ENCODE measurements at regions not wholly inside any gene's neighbourhood (a gene's known extent, or its start where the extent isn't known, plus 50 kb on each side); places are given as distances from the start of the nearest gene placed in this dataset.

DNA sequence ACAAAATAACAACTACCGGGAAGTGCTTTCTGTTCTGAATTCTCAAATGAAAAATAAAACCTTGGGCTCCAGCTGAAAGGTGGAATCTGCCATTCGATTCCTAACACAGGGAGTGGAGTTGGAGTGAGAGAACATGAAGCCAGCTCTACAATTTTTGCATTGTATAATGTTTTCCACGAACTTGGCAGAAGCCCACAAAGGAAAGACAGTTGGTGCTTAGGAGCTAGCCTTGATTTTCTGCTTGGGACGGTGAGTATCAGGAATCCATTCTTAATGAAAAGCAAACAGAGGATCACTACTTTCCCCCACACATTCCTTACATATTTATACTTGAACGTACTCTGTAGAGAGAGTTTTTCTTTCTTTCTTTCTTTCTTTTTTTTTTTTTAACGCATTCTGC, 74.2 kb upstream of the FBXL7 start:
- no peak overlapping the region for H2BK120ac ChIP-seq (ENCODE audit: insufficient read depth, low read length, poor library complexity)
- no peak overlapping the region for H3K18ac ChIP-seq (ENCODE audit: low read length)
- H4K91ac ChIP-seq (ENCODE audit: low read depth, low read length) = no peak overlapping the region
- no peak overlapping the region for H2BK5ac ChIP-seq (ENCODE audit: low read depth, low read length, poor library complexity)
- no peak overlapping the region for H4K8ac ChIP-seq (ENCODE audit: low read depth, low read length)
- H3K79me1 ChIP-seq (ENCODE audit: low read length) = no peaks in the 10 kb centered on the region
- H3K14ac ChIP-seq (ENCODE audit: low read length) = no peak overlapping the region
- no peak overlapping the region for H4K12ac ChIP-seq (ENCODE audit: low read depth, low read length)
- H3K9me3 ChIP-seq (ENCODE audit: insufficient read depth, low read depth, low read length) = no peaks in the 10 kb centered on the region
- no peaks in the 10 kb centered on the region for H3K36me3 ChIP-seq (ENCODE audit: control insufficient read depth in 1 of 2, insufficient read depth in 2 of 2, low read length in 2 of 2)
- H2AK5ac ChIP-seq (ENCODE audit: low read length) = no peak overlapping the region
- no peak for DNase-seq
- WGBS (ENCODE audit: extremely low coverage, insufficient coverage, insufficient read length) = no CpG with 5 or more reads among the region's 6 CpGs
- H3K4me2 ChIP-seq (ENCODE audit: low read length) = no peak overlapping the region
- no peak overlapping the region for H3K27ac ChIP-seq (ENCODE audit: low read depth, low read length)
- H3K4me3 ChIP-seq (ENCODE audit: low read depth, low read length) = no peak overlapping the region
- H3K27me3 ChIP-seq (ENCODE audit: insufficient read depth, low read length) = no peaks in the 10 kb centered on the region
- H3K4me1 ChIP-seq (ENCODE audit: control insufficient read depth in 1 of 2, insufficient read depth in 2 of 2, low read length in 2 of 2) = no peaks in the 10 kb centered on the region
- no peak overlapping the region for H3K23ac ChIP-seq (ENCODE audit: low read length)
- no peaks in the 10 kb centered on the region for H3K79me2 ChIP-seq (ENCODE audit: control insufficient read depth, insufficient read depth, low read length, poor library complexity)
- no peak overlapping the region for H2BK12ac ChIP-seq (ENCODE audit: low read length)
- H3K4ac ChIP-seq (ENCODE audit: low read depth, low read length) = no peak overlapping the region
- H2AFZ ChIP-seq (ENCODE audit: insufficient read depth, low read length, poor library complexity) = no peak overlapping the region
- H3K9ac ChIP-seq (ENCODE audit: low read length) = no peak overlapping the region

DNA sequence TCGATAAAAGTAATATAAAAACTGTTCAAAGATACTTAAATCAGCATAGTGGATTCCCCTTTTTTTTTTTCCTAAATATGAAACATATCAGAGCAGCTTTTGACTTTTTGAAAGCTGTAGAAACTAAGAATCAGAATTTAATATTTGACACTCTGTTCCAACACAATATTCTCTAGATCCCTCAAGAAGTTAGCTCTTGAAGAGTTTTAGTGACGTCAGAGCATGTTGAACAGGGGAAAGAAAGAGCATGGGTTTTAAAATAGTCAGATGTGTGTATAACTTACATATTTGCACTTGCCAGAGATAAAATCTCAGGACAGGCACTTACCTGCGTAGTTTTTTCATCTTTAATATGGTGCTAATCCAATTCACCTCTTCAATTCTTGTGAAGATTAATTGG, 75.2 kb upstream of the FBXL7 start:
- no peak for DNase-seq
- Histone ChIP-seq H4K91ac (ENCODE audit: low read depth, low read length) (no peak overlapping the region), H3K4me3 (ENCODE audit: low read depth, low read length) (no peak overlapping the region), H2BK120ac (ENCODE audit: insufficient read depth, low read length, poor library complexity) (no peak overlapping the region), H2AFZ (ENCODE audit: insufficient read depth, low read length, poor library complexity) (no peak overlapping the region), H3K79me2 (ENCODE audit: control insufficient read depth, insufficient read depth, low read length, poor library complexity) (no peaks in the 10 kb centered on the region), H2BK5ac (ENCODE audit: low read depth, low read length, poor library complexity) (no peak overlapping the region), H2AK5ac (ENCODE audit: low read length) (no peak overlapping the region), H3K23ac (ENCODE audit: low read length) (no peak overlapping the region), H3K14ac (ENCODE audit: low read length) (no peak overlapping the region), H3K9me3 (ENCODE audit: insufficient read depth, low read depth, low read length) (no peaks in the 10 kb centered on the region), H3K4me2 (ENCODE audit: low read length) (no peak overlapping the region), H3K27me3 (ENCODE audit: insufficient read depth, low read length) (no peaks in the 10 kb centered on the region), H4K8ac (ENCODE audit: low read depth, low read length) (no peak overlapping the region), H3K9ac (ENCODE audit: low read length) (no peak overlapping the region), H3K18ac (ENCODE audit: low read length) (no peak overlapping the region), H3K79me1 (ENCODE audit: low read length) (no peaks in the 10 kb centered on the region), H3K4ac (ENCODE audit: low read depth, low read length) (no peak overlapping the region), H3K4me1 (ENCODE audit: control insufficient read depth in 1 of 2, insufficient read depth in 2 of 2, low read length in 2 of 2) (no peaks in the 10 kb centered on the region), H3K27ac (ENCODE audit: low read depth, low read length) (no peak overlapping the region), H3K36me3 (ENCODE audit: control insufficient read depth in 1 of 2, insufficient read depth in 2 of 2, low read length in 2 of 2) (no peaks in the 10 kb centered on the region), H4K12ac (ENCODE audit: low read depth, low read length) (no peak overlapping the region), H2BK12ac (ENCODE audit: low read length) (no peak overlapping the region)
- WGBS (ENCODE audit: extremely low coverage, insufficient coverage, insufficient read length) = no CpG with 5 or more reads among the region's 3 CpGs

DNA sequence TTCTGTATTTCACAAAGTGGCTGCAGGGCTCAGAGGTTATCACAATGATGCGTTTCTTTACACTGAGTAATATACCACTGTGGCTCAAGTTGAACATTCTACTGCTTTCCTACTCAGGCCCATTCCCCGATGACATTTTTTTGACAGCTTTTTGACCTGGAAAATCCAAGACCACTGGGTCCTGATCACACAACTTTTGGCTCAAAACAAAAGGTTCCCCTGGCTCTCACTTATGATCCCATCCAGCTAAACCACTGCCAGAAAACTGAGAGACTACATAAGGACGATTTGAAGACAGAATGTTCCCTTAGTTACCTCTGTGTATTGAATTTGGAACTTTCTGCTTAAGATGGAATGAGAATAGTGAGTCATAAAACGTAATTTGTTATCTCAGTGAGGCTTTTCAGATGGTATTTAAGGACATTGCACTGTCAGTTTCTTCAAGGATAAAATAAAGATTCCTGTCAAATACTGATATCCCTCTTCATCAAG, 78.0 kb upstream of the FBXL7 start:
- no peak overlapping the region for H3K18ac ChIP-seq (ENCODE audit: low read length)
- WGBS (ENCODE audit: extremely low coverage, insufficient coverage, insufficient read length) = no CpG with 5 or more reads among the region's 4 CpGs
- no peak overlapping the region for H4K8ac ChIP-seq (ENCODE audit: low read depth, low read length)
- no peak overlapping the region for H3K4me2 ChIP-seq (ENCODE audit: low read length)
- H2AFZ ChIP-seq (ENCODE audit: insufficient read depth, low read length, poor library complexity) = no peak overlapping the region
- H4K91ac ChIP-seq (ENCODE audit: low read depth, low read length) = no peak overlapping the region
- no peak overlapping the region for H3K4me3 ChIP-seq (ENCODE audit: low read depth, low read length)
- no peak overlapping the region for H3K23ac ChIP-seq (ENCODE audit: low read length)
- no peaks in the 10 kb centered on the region for H3K27me3 ChIP-seq (ENCODE audit: insufficient read depth, low read length)
- H3K9me3 ChIP-seq (ENCODE audit: insufficient read depth, low read depth, low read length) = no peaks in the 10 kb centered on the region
- no peak overlapping the region for H2AK5ac ChIP-seq (ENCODE audit: low read length)
- H3K27ac ChIP-seq (ENCODE audit: low read depth, low read length) = no peak overlapping the region
- H2BK12ac ChIP-seq (ENCODE audit: low read length) = no peak overlapping the region
- no peak overlapping the region for H2BK5ac ChIP-seq (ENCODE audit: low read depth, low read length, poor library complexity)
- no peaks in the 10 kb centered on the region for H3K4me1 ChIP-seq (ENCODE audit: control insufficient read depth in 1 of 2, insufficient read depth in 2 of 2, low read length in 2 of 2)
- no peaks in the 10 kb centered on the region for H3K79me2 ChIP-seq (ENCODE audit: control insufficient read depth, insufficient read depth, low read length, poor library complexity)
- no peaks in the 10 kb centered on the region for H3K79me1 ChIP-seq (ENCODE audit: low read length)
- no peak overlapping the region for H2BK120ac ChIP-seq (ENCODE audit: insufficient read depth, low read length, poor library complexity)
- H3K36me3 ChIP-seq (ENCODE audit: control insufficient read depth in 1 of 2, insufficient read depth in 2 of 2, low read length in 2 of 2) = no peaks in the 10 kb centered on the region
- no peak overlapping the region for H3K9ac ChIP-seq (ENCODE audit: low read length)
- no peak overlapping the region for H3K4ac ChIP-seq (ENCODE audit: low read depth, low read length)
- no peak overlapping the region for H3K14ac ChIP-seq (ENCODE audit: low read length)
- peak; percentile 65 to 85 for DNase-seq
- no peak overlapping the region for H4K12ac ChIP-seq (ENCODE audit: low read depth, low read length)

GRCh38 chr5:15421381-15421780, 78.6 kb upstream of the FBXL7 start:
- H2AFZ ChIP-seq (ENCODE audit: insufficient read depth, low read length, poor library complexity) = no peak overlapping the region
- H3K23ac ChIP-seq (ENCODE audit: low read length) = no peak overlapping the region
- no peak overlapping the region for H3K4me3 ChIP-seq (ENCODE audit: low read depth, low read length)
- H2BK5ac ChIP-seq (ENCODE audit: low read depth, low read length, poor library complexity) = no peak overlapping the region
- no peaks in the 10 kb centered on the region for H3K79me2 ChIP-seq (ENCODE audit: control insufficient read depth, insufficient read depth, low read length, poor library complexity)
- H4K8ac ChIP-seq (ENCODE audit: low read depth, low read length) = no peak overlapping the region
- peak in 1 of 2 donors; percentile 9 for DNase-seq
- H3K27ac ChIP-seq (ENCODE audit: low read depth, low read length) = no peak overlapping the region
- no CpG with 5 or more reads among the region's 3 CpGs for WGBS (ENCODE audit: extremely low coverage, insufficient coverage, insufficient read length)
- H3K14ac ChIP-seq (ENCODE audit: low read length) = no peak overlapping the region
- H3K4ac ChIP-seq (ENCODE audit: low read depth, low read length) = no peak overlapping the region
- no peaks in the 10 kb centered on the region for H3K9me3 ChIP-seq (ENCODE audit: insufficient read depth, low read depth, low read length)
- no peak overlapping the region for H4K91ac ChIP-seq (ENCODE audit: low read depth, low read length)
- H4K12ac ChIP-seq (ENCODE audit: low read depth, low read length) = no peak overlapping the region
- no peak overlapping the region for H3K4me2 ChIP-seq (ENCODE audit: low read length)
- no peaks in the 10 kb centered on the region for H3K36me3 ChIP-seq (ENCODE audit: control insufficient read depth in 1 of 2, insufficient read depth in 2 of 2, low read length in 2 of 2)
- H3K18ac ChIP-seq (ENCODE audit: low read length) = no peak overlapping the region
- no peaks in the 10 kb centered on the region for H3K79me1 ChIP-seq (ENCODE audit: low read length)
- no peak overlapping the region for H2AK5ac ChIP-seq (ENCODE audit: low read length)
- H3K4me1 ChIP-seq (ENCODE audit: control insufficient read depth in 1 of 2, insufficient read depth in 2 of 2, low read length in 2 of 2) = no peaks in the 10 kb centered on the region
- H3K9ac ChIP-seq (ENCODE audit: low read length) = no peak overlapping the region
- no peak overlapping the region for H2BK12ac ChIP-seq (ENCODE audit: low read length)
- no peaks in the 10 kb centered on the region for H3K27me3 ChIP-seq (ENCODE audit: insufficient read depth, low read length)
- H2BK120ac ChIP-seq (ENCODE audit: insufficient read depth, low read length, poor library complexity) = no peak overlapping the region
